ENCODE measurements at regions not wholly inside any gene's neighbourhood (a gene's known extent, or its start where the extent isn't known, plus 50 kb on each side); places are given as distances from the start of the nearest gene placed in this dataset.
"Not testable (repeated sequence)": the region's sequence is repeated elsewhere in the genome, so short reads cannot be mapped to it uniquely, and the experiment has no call there.

- DNase-seq (ENCODE audit: low read depth), result no peak
- no peak for TF ChIP-seq CTCF (IDR thresholded peaks at IDR 0.05; ENCODE audit: control insufficient read depth, insufficient read depth, low read depth, low read length, missing control alignments)
- H3K4me3 ChIP-seq (ENCODE audit: control insufficient read depth, low read depth, low read length), result no peak overlapping the region
Observed at GRCh38 chr1:222385955-222386354, 161.9 kb downstream of the HHIPL2 start.

- no peak overlapping the region for H3K4me3 ChIP-seq (ENCODE audit: control insufficient read depth, low read depth, low read length)
- DNase-seq (ENCODE audit: low read depth), result no peak
- TF ChIP-seq CTCF (IDR thresholded peaks at IDR 0.05; ENCODE audit: control insufficient read depth, insufficient read depth, low read depth, low read length, missing control alignments), result no peak
Observed at GRCh38 chr1:222385262-222385661, 162.6 kb downstream of the HHIPL2 start.

- no peak for TF ChIP-seq CTCF (IDR thresholded peaks at IDR 0.05; ENCODE audit: control insufficient read depth, insufficient read depth, low read depth, low read length, missing control alignments)
- H3K4me3 ChIP-seq (ENCODE audit: control insufficient read depth, low read depth, low read length), result no peak overlapping the region
- no peak for DNase-seq (ENCODE audit: low read depth)
Observed at GRCh38 chr1:222384531-222384930, 163.4 kb downstream of the HHIPL2 start.

- no peak for TF ChIP-seq CTCF (IDR thresholded peaks at IDR 0.05; ENCODE audit: control insufficient read depth, insufficient read depth, low read depth, low read length, missing control alignments)
- no peak overlapping the region for H3K4me3 ChIP-seq (ENCODE audit: control insufficient read depth, low read depth, low read length)
- DNase-seq (ENCODE audit: low read depth), result no peak
Observed at GRCh38 chr1:222382171-222382570, 165.7 kb downstream of the HHIPL2 start.

- no peak for DNase-seq (ENCODE audit: low read depth)
- no peak overlapping the region for H3K4me3 ChIP-seq (ENCODE audit: control insufficient read depth, low read depth, low read length)
- no peak for TF ChIP-seq CTCF (IDR thresholded peaks at IDR 0.05; ENCODE audit: control insufficient read depth, insufficient read depth, low read depth, low read length, missing control alignments)
Observed at GRCh38 chr1:222377428-222378088, 170.3 kb downstream of the HHIPL2 start.

- H3K4me3 ChIP-seq (ENCODE audit: control insufficient read depth, low read depth, low read length); DNase-seq (ENCODE audit: low read depth): not testable (repeated sequence)
Observed at GRCh38 chr1:222376791-222377190, 171.1 kb downstream of the HHIPL2 start.

- no peak for DNase-seq (ENCODE audit: low read depth)
- no peak for TF ChIP-seq CTCF (IDR thresholded peaks at IDR 0.05; ENCODE audit: control insufficient read depth, insufficient read depth, low read depth, low read length, missing control alignments)
- no peak overlapping the region for H3K4me3 ChIP-seq (ENCODE audit: control insufficient read depth, low read depth, low read length)
Observed at GRCh38 chr1:222375701-222376100, 172.2 kb downstream of the HHIPL2 start.

All from AG09309 (cell line).